GM21381 (cell line): ENCODE measurements at regions not wholly inside any gene's neighbourhood (a gene's known extent, or its start where the extent isn't known, plus 50 kb on each side); places are given as distances from the start of the nearest gene placed in this dataset.

Source experiments
- ATAC-seq: cut with Tn5 transposase; IDR thresholded peaks from one replicate; pipeline ENCODE4 v1.9.1; 2021; ENCODE audit warnings: mild to moderate bottlenecking, moderate library complexity; ENCODE audit not compliant: unreplicated experiment

- ATAC-seq = no peak
These were observed 140.5 kb downstream of the ZBTB18 start for GRCh38 chr1:244191581-244191980.

- ATAC-seq = no peak
These were observed 141.2 kb downstream of the ZBTB18 start for GRCh38 chr1:244192325-244192724.

- ATAC-seq = no peak
These were observed 145.6 kb downstream of the ZBTB18 start for GRCh38 chr1:244196571-244197285.

- ATAC-seq = no peak
These were observed 146.8 kb downstream of the ZBTB18 start for GRCh38 chr1:244197851-244198375.

- ATAC-seq = no peak
These were observed 148.8 kb downstream of the ZBTB18 start for GRCh38 chr1:244199902-244200301.

- no peak for ATAC-seq
These were observed 149.5 kb downstream of the ZBTB18 start for GRCh38 chr1:244200596-244200995.

- no peak for ATAC-seq
These were observed 150.7 kb downstream of the ZBTB18 start for GRCh38 chr1:244201750-244202149.

GRCh38 chr1:244204004-244204403 is 152.9 kb downstream of the ZBTB18 start:
- no peak for ATAC-seq

- ATAC-seq = no peak
These were observed 154.1 kb downstream of the ZBTB18 start for GRCh38 chr1:244205171-244205570.

GRCh38 chr1:244205906-244206305 is 154.8 kb downstream of the ZBTB18 start:
- no peak for ATAC-seq

GRCh38 chr1:244207042-244207934 is 156.2 kb downstream of the ZBTB18 start:
- no peak for ATAC-seq

- no peak for ATAC-seq
These were observed 156.8 kb downstream of the ZBTB18 start for GRCh38 chr1:244207935-244208244.

- no peak for ATAC-seq
These were observed 158.9 kb downstream of the ZBTB18 start for GRCh38 chr1:244209955-244210354.

GRCh38 chr1:244210884-244211558 is 159.9 kb downstream of the ZBTB18 start:
- no peak for ATAC-seq

- no peak for ATAC-seq
These were observed 160.5 kb downstream of the ZBTB18 start for GRCh38 chr1:244211559-244211944.

- ATAC-seq = no peak
These were observed 161.1 kb downstream of the ZBTB18 start for GRCh38 chr1:244212219-244212618.

GRCh38 chr1:244212797-244213475 is 161.9 kb downstream of the ZBTB18 start:
- no peak for ATAC-seq

GRCh38 chr1:244214009-244214967 is 163.2 kb downstream of the ZBTB18 start:
- ATAC-seq = no peak

GRCh38 chr1:244216836-244217235 is 165.8 kb downstream of the ZBTB18 start:
- no peak for ATAC-seq

- ATAC-seq = no peak
These were observed 166.6 kb downstream of the ZBTB18 start for GRCh38 chr1:244217711-244218110.
